Activated T-cell treated with anti-CD3 and anti-CD28 coated beads, Interleukin-2, amount 50 U/mL, for 24 hours (primary cell): ENCODE measurements at regions not wholly inside any gene's neighbourhood (a gene's known extent, or its start where the extent isn't known, plus 50 kb on each side); places are given as distances from the start of the nearest gene placed in this dataset.

Experiments
- DNase-seq: peaks from one replicate; pipeline ENCODE4 v3.0.0-alpha.2; 2020
- H3K27ac Mint-ChIP-seq: 2 replicates; pipeline ENCODE4 v1.8.0; 2020; ENCODE audit warnings: mild to moderate bottlenecking, mixed read lengths
- H3K27me3 Mint-ChIP-seq: 2 replicates; pipeline ENCODE4 v1.8.0; 2020; ENCODE audit warnings: mixed read lengths
- H3K36me3 Mint-ChIP-seq: 2 replicates; pipeline ENCODE4 v1.8.0; 2020; ENCODE audit warnings: low read depth, mixed read lengths
- H3K4me1 Mint-ChIP-seq: 2 replicates; pipeline ENCODE4 v1.8.0; 2020; ENCODE audit warnings: low read depth, mixed read lengths
- H3K4me3 Mint-ChIP-seq: 2 replicates; pipeline ENCODE4 v1.8.0; 2020; ENCODE audit warnings: mild to moderate bottlenecking, moderate library complexity, mixed read lengths
- H3K9me3 Mint-ChIP-seq: 2 replicates; pipeline ENCODE4 v1.8.0; 2020; ENCODE audit warnings: mixed read lengths

DNA sequence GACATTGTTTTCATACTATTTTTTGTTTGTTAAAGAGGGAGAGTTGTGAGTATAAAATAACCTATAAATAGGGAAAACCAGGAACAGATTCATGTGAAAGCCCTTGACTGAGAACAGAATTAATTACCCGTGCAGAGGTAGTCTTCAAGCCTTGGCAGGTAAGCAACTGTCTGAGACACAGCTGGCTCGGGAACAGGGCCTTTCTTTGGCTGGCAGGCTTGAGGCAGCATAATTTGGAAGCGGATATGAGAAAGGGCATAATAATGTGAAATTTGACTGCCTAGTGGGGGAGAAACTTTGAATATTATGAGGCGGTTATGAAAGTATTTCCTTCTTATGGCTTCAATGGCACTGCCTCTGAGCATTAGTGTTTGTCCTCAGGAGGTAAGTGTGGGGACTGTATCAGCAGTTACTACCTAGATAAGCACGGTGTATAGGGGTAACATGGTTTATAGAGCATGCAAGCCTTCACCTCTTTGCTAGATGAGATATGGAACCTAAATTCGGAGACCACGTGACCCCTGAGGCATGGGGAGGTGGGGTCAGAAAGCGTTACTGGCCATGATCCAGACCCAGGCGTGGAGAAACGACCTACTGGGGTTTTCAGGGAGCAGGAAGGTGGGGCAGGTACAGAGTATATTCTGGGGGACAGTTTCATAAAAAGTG, 210.2 kb upstream of the GAS1 start:
- Mint-ChIP-seq H3K4me3 (no peak overlapping the region), H3K27ac (no peak overlapping the region), H3K36me3 (no peaks in the 10 kb centered on the region), H3K9me3 (no peaks in the 10 kb centered on the region), H3K27me3 (peaks cover 8% of the 10 kb centered on the region), H3K4me1 (no peaks in the 10 kb centered on the region)
- no peak for DNase-seq

DNA sequence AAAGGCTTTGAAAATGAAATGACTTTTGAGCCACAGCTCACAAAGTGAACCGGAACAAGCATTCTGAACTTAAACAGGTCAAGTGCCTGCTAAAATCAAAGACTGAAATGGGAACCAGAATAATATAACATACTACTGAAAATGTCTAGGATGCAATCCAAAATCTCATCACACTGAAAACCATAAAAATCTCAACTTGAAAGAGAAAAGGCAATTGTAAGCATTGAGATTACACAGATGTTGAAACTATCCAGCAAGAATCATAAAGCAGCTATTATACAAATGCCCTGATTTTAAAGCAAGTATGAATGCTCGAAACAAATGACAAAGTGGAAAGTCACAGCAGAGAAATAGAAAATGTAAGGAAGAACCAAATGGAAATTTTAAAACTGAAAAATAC, 211.5 kb upstream of the GAS1 start:
- H3K36me3 Mint-ChIP-seq: no peaks in the 10 kb centered on the region
- no peak for DNase-seq
- H3K27ac Mint-ChIP-seq: no peak overlapping the region
- H3K27me3 Mint-ChIP-seq: peaks cover 8% of the 10 kb centered on the region
- no peaks in the 10 kb centered on the region for H3K4me1 Mint-ChIP-seq
- no peak overlapping the region for H3K4me3 Mint-ChIP-seq
- H3K9me3 Mint-ChIP-seq: no peaks in the 10 kb centered on the region

DNA sequence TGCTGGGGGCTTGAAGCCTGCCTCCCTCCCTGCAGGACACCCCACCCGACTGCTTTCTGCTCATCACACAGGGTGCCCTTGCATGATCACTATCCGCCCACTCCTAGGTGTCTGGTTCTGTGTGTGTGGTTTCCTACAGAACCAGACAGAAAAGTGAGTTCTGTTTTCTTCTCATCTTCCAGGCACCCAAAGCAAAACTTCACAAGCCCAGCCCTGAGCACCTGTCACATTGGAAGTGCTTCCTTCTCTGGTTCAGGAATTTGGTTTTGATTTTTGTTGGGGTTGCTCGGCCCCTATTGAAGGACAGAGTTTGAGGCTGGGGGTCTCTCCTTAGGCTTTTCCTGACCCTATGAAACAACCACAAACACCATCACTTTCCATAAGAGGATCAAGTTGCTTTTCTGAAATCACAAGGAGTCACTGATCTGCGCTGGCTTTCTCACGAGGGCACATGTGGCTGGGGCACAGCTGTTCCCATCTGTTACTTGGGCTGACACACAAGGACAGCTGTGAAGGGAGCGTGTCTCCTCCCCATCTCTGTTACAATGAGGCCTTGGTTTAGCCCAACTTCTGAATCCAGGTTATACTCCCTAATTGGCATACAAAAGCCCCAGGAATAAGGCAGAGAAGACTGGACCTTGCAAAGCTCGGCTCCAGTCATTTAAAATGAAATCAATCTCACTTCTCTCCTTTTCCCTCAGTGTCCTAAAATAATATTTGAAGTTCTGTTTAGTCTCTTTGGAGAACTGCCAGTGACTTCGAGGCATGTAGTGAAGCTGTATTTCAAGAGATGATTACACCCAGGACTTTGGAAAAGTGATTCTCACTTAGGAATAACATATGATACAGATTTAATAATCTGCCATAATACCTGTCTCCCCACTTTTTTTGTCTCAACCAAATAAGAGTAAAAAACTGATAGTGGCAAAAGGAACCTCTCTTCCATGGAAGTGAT, 213.1 kb upstream of the GAS1 start:
- no peaks in the 10 kb centered on the region for H3K9me3 Mint-ChIP-seq
- H3K27me3 Mint-ChIP-seq: peaks cover 11% of the 10 kb centered on the region
- no peaks in the 10 kb centered on the region for H3K36me3 Mint-ChIP-seq
- H3K4me3 Mint-ChIP-seq: no peak overlapping the region
- no peak for DNase-seq
- H3K27ac Mint-ChIP-seq: no peak overlapping the region
- H3K4me1 Mint-ChIP-seq: no peaks in the 10 kb centered on the region

DNA sequence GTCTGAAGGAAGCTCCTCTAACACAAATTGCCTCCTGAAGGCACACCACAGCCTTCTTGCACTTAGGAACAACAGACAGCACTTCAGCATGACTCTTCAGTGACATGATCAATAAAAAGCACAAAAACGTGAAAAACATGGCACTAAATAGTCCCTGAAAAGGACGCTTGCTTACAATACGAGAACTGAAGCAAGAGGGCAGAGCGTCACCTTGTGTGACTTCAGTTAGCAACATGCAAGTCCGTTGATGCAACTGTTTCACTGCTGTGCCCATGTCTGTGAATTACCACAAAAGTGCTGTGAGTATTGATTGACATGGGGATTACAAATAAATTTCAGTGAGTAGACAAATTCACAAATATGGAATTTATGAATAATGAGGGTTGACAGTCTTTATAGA, 219.9 kb upstream of the GAS1 start:
- Mint-ChIP-seq H3K27ac (no peak overlapping the region), H3K27me3 (peaks cover 23% of the 10 kb centered on the region), H3K9me3 (no peaks in the 10 kb centered on the region), H3K36me3 (no peaks in the 10 kb centered on the region), H3K4me1 (no peaks in the 10 kb centered on the region), H3K4me3 (no peak overlapping the region)
- no peak for DNase-seq

DNA sequence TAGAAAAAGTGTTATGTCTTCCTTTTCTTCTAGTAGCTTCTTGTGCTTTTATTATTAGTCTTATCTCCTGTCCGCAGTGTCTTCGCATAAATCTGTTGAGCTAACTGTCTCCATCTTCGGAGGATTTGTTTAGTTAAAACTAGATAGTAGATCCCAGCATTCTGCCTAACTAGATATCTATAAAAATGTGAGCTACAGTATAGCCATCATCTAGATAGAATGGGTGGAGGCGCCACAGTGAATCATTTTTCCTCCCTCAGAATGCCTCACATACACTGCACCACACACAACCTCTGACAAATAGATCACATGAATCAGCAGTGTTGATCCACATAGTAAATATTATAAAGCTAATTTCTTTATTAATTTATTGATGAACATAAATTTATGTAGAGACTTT, 220.3 kb upstream of the GAS1 start:
- Mint-ChIP-seq H3K36me3 (no peaks in the 10 kb centered on the region), H3K27ac (no peak overlapping the region), H3K4me1 (no peaks in the 10 kb centered on the region), H3K27me3 (peaks cover 23% of the 10 kb centered on the region), H3K4me3 (no peak overlapping the region), H3K9me3 (no peaks in the 10 kb centered on the region)
- DNase-seq: no peak

DNA sequence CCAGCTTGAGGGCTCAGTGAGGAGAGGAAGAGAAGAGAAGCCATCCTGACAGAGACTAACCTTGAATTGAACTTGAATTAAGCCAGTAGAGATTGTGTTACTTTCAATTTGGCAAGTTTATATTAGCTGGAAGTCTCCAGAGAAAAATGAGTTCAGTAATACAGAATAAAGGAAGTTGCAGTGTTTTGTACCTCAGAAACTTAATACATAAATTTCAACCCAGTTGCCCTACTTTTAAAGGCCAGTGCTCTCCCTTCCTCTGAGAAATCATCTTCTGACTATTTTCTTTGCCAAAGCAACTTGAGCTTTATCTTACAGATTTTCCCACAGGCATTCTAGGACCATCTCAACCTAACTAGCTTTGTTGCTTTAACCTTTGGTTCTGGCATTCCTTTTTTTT, 231.0 kb upstream of the GAS1 start:
- no peak for DNase-seq
- Mint-ChIP-seq H3K27ac (no peak overlapping the region), H3K4me3 (no peak overlapping the region), H3K4me1 (no peaks in the 10 kb centered on the region), H3K9me3 (peaks cover 3% of the 10 kb centered on the region), H3K36me3 (no peaks in the 10 kb centered on the region), H3K27me3 (no peaks in the 10 kb centered on the region)

DNA sequence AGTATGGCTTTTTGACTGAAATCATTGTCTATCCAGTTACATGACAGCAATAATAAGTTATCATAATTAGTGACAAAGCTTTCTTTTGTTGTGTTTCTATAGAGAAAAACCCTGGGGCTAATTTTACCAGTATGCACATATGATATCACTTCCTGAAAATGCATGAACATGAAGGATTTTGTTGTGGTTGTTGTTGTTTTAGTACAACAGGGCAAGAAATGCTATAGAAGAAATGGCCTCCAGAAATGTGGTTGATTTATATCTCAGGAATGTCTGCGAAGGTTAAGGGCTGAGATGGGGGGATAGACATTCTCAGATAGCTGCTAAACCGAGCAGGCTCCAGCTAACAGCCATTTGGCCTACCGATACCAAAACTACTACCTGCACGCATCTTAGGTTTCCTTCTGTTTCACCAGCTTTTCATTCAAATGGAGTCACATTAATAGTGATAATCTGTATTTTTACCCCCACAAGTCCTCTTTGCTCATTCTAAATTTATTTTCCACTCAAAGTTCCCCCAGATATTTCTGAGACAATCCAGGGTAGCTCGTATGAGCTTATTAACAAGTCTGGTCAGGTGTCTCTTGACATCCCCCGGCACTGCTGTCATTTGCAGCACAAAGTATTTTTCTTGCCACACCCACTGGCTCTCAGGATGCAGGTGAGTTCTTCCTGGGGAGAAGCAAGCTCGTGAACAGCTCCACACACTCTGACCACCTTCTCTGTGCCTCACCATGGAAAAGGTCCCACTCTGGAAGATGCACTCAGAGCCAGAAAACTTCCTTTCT, 232.4 kb upstream of the GAS1 start:
- no peaks in the 10 kb centered on the region for H3K27me3 Mint-ChIP-seq
- no peaks in the 10 kb centered on the region for H3K4me1 Mint-ChIP-seq
- no peak overlapping the region for H3K27ac Mint-ChIP-seq
- H3K4me3 Mint-ChIP-seq: no peak overlapping the region
- H3K36me3 Mint-ChIP-seq: no peaks in the 10 kb centered on the region
- peaks cover 3% of the 10 kb centered on the region for H3K9me3 Mint-ChIP-seq
- DNase-seq: no peak

DNA sequence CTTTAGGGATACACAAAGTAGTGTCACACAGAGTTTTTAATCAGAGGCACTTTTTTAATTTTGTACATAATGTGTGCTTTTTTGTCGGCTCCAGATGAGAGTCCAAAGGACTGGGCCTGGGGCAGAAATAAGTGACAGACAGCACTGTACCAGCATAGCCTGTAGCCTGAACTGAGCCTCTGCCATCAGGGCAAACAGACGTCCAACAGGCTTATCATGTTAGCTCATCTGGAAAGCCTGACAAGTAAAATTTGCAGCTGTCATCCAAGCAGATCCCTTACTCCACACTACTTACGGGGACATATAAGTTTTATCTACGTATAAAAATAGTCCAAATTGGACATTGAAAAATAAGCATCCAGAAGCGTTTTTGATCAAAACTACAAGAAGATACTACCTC, 233.1 kb upstream of the GAS1 start:
- DNase-seq: no peak
- Mint-ChIP-seq H3K4me1 (no peaks in the 10 kb centered on the region), H3K4me3 (no peak overlapping the region), H3K27ac (no peak overlapping the region), H3K9me3 (peaks cover 3% of the 10 kb centered on the region), H3K36me3 (no peaks in the 10 kb centered on the region), H3K27me3 (peaks cover 5% of the 10 kb centered on the region)

DNA sequence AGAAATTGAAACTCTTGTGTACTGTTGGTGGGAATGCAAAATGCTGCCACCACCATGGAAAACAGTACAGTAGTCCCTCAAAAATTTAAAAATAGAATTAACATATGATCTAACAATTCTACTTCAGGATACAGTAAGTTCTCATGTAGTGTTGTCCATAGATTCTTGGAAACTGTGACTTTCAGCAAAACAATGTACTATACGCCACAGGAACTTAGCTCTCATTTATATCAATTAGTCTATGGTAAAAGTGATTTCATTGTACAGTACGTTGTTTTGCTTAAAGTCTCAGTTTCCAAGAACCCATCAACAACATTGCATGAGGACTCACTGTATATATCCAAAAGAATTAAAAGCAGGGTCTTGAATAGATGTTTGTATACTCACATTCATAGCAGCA, 233.5 kb upstream of the GAS1 start:
- Mint-ChIP-seq H3K27ac (no peak overlapping the region), H3K9me3 (peaks cover 3% of the 10 kb centered on the region), H3K27me3 (peaks cover 7% of the 10 kb centered on the region), H3K4me1 (no peaks in the 10 kb centered on the region), H3K4me3 (no peak overlapping the region), H3K36me3 (no peaks in the 10 kb centered on the region)
- no peak for DNase-seq

DNA sequence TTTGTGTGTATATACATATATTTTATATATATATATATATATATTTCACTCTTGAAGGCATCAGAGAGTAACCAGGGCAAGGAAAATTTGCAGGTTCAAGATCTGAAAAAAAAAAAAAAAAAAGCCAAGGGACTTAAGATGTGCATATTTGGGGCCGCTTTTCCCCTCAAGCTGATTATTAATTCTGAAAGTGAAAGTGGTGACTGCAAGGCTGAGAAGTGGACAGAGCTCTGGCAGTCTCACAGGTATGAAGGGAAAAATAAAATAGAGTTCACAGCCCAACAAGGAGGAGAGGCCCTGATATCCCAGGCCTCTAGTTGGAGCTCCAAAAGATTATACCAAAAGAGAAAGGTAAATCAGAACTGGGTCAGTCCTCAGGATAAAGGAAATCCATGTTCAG, 234.4 kb upstream of the GAS1 start:
- Mint-ChIP-seq H3K27me3 (peaks cover 7% of the 10 kb centered on the region), H3K4me1 (no peaks in the 10 kb centered on the region), H3K4me3 (no peak overlapping the region), H3K36me3 (no peaks in the 10 kb centered on the region), H3K9me3 (peaks cover 3% of the 10 kb centered on the region), H3K27ac (no peak overlapping the region)
- no peak for DNase-seq

DNA sequence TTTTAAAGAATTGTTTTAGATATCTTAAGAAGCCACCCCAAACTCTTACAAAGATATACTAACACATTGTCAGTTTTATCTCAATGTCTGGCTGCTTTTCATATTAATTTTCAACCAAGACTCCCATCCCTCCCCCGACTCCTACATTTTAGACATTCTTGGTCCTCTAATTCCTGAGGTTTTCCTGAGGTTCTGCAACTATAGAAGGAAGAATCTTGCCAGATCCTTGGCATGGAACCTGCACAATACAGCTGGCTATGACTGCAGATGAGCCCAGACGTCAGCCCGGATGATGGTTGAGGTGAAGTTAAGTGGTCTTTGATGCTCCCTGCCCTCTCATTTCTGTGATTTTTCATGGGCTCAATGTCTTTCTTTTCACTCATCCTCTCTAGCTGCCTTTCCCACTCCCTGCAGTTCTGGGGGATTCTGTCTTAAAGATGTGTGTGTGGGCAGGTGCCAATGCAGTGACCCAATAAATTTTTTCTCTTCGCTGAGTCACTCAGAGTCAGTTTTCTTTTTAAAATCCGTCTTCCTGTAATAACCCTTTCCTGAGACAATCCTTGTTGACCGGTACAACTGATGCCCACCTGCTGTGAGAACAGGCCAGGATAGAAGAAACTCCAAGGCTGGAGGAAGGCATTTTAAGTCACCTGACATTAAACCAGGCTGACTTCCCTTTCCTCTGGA, 237.8 kb upstream of the GAS1 start:
- Mint-ChIP-seq H3K9me3 (peaks cover 3% of the 10 kb centered on the region), H3K27ac (no peak overlapping the region), H3K4me3 (no peak overlapping the region), H3K4me1 (no peaks in the 10 kb centered on the region), H3K27me3 (peaks cover 17% of the 10 kb centered on the region), H3K36me3 (no peaks in the 10 kb centered on the region)
- DNase-seq: no peak

DNA sequence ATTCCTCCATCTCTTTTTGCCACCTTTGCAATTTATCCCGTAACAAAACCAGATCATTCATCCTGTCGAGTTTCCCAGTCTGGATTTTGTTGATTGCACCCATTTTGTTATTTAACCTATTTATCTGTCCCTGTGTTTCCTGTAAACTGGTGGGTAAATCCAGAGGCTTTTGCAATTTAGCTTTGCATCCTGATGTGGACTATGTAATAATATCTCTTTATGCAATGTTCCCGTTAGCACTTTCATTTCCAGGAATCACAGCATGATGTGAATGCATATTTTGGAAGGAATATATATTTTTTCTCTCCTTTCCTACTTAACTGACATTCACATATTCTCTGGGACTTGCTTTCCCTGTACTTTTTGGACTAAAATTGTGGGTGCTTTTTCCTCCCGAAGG, 240.3 kb upstream of the GAS1 start:
- H3K36me3 Mint-ChIP-seq: no peaks in the 10 kb centered on the region
- no peak overlapping the region for H3K27ac Mint-ChIP-seq
- H3K27me3 Mint-ChIP-seq: peaks cover 20% of the 10 kb centered on the region
- DNase-seq: no peak
- peaks cover 3% of the 10 kb centered on the region for H3K9me3 Mint-ChIP-seq
- no peak overlapping the region for H3K4me3 Mint-ChIP-seq
- no peaks in the 10 kb centered on the region for H3K4me1 Mint-ChIP-seq

DNA sequence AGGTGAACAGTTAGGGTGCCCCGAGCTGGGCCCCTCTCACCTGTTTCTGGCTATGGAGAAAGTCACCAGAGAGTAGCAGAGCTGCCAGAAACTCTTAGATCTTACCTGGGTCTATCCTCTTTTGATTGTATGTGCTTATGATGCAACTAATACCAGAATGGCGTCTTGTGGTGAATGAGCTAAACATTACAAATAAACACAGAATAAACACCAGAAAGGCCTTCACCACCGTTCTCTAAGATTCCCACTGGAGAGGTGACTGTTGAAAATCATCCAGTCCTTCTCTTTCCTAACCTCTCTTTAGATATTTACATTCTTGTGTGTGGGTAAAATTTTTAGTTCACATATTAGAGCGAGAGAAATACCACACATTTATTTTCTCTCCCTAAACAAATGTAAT, 241.7 kb upstream of the GAS1 start:
- DNase-seq: no peak

DNA sequence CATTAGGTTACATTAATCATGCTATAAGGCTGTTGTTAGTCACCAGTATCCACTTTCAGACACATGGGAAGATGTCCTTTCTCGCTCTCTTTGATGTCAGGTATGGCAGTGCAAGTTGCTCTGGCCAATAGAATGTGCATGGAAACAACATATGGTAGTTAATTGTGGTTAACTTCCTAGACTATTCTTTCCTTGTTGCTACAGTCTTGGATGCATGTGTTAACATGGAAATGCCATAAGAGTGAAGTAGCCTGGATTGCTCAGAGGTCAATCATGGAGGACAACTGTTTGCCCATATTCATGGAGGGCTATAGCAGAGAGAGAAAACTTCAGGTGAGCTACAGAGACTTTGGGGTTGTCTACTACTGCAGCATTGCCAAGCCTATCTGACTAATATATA, 245.8 kb upstream of the GAS1 start:
- Mint-ChIP-seq H3K9me3 (no peaks in the 10 kb centered on the region), H3K27me3 (peaks cover 48% of the 10 kb centered on the region), H3K36me3 (no peaks in the 10 kb centered on the region), H3K4me1 (peaks cover 3% of the 10 kb centered on the region), H3K27ac (no peak overlapping the region), H3K4me3 (no peak overlapping the region)
- no peak for DNase-seq

More for the DNA sequence above, 241.7 kb upstream of the GAS1 start:
- Mint-ChIP-seq H3K4me3 (no peak overlapping the region), H3K27me3 (peaks cover 30% of the 10 kb centered on the region), H3K4me1 (no peaks in the 10 kb centered on the region), H3K9me3 (no peaks in the 10 kb centered on the region), H3K36me3 (no peaks in the 10 kb centered on the region), H3K27ac (no peak overlapping the region)
